ENCODE measurements at regions not wholly inside any gene's neighbourhood (a gene's known extent, or its start where the extent isn't known, plus 50 kb on each side); places are given as distances from the start of the nearest gene placed in this dataset.

DNA sequence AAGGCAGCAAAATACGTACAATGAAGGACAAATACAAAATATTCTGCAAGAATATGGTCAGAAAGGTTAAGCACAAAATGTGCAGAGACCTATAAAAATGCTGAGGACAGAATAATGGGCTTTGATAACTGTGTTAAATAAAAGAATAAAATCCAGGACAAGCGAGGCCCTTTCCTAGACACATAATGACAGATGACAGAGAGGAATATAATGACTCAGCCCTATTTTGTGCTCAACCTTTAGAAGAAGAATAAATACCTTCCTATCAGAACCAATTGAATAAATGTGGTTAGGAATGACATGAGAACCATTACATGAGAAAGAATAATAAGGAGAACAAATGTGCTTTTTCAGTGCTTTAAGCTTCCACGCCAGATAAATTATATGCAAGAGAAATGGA is 178.0 kb downstream of the TEX13C start:
- no peak for TF ChIP-seq POLR2A (IDR thresholded peaks at IDR 0.05)
- TF ChIP-seq, protein P1, sequence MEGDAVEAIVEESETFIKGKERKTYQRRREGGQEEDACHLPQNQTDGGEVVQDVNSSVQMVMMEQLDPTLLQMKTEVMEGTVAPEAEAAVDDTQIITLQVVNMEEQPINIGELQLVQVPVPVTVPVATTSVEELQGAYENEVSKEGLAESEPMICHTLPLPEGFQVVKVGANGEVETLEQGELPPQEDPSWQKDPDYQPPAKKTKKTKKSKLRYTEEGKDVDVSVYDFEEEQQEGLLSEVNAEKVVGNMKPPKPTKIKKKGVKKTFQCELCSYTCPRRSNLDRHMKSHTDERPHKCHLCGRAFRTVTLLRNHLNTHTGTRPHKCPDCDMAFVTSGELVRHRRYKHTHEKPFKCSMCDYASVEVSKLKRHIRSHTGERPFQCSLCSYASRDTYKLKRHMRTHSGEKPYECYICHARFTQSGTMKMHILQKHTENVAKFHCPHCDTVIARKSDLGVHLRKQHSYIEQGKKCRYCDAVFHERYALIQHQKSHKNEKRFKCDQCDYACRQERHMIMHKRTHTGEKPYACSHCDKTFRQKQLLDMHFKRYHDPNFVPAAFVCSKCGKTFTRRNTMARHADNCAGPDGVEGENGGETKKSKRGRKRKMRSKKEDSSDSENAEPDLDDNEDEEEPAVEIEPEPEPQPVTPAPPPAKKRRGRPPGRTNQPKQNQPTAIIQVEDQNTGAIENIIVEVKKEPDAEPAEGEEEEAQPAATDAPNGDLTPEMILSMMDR (IDR thresholded peaks at IDR 0.05) = no peak
- no peak for TF ChIP-seq POLR2AphosphoS5 (IDR thresholded peaks at IDR 0.05)
- no peak for TF ChIP-seq EP300 (IDR thresholded peaks at IDR 0.05)
